ENCODE measurements at regions not wholly inside any gene's neighbourhood (a gene's known extent, or its start where the extent isn't known, plus 50 kb on each side); places are given as distances from the start of the nearest gene placed in this dataset.

DNA sequence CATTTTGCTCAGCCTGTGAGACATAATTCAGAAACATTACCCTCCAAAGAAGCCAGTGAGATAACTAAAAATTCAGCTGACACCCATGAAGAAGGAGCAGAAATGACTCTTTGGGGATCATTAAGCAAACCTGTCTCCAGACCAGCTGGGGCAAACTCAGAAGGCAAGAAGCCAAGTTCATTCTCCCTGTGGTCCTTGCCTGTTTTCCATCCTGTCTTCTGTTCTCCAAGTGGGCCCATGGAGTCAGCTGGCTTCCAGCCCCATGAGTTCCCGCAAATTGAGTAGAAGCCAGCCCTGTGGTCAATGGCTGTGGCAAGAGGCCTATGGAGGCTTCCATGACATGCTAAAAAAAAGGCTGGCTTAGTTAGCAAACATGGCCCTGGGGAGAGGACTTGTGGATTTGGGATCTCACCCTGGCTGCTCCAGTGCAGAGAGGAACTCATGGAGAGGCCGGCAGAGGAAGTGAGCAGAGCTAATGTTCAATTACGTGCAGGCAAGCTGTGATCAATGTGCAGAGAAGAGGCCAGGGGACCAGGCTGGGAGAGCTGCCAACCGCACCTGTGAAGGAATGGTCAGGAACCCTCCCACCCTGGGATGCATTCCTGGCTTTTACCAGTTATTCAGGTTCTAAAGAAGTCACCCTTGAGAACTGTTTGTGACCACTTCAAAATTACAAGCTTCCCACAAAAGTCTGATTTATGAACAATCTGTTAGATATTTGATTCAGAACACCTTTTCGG lies 229.1 kb downstream of the TSHZ3 start:
- DNase-seq, result no peak

DNA sequence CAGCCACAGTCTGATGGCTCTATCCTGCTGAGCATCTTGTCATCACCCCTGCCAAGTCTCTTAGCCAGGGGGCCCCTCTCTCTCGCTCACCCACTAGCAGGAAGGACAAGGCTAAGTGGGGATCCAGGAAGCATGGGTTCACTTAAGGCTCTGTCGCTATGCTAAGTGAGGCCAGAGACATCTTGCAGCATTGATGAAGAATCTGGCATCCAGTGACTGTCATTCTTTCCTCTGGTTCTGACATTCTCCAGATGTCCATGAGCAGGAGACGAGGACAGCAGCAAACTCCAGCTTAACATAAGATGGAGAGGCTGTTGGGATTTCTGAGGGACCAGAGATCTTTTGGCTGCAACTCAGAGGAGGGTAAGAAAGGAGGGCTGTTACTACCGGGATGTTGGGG lies 230.2 kb downstream of the TSHZ3 start:
- no peak for DNase-seq

DNA sequence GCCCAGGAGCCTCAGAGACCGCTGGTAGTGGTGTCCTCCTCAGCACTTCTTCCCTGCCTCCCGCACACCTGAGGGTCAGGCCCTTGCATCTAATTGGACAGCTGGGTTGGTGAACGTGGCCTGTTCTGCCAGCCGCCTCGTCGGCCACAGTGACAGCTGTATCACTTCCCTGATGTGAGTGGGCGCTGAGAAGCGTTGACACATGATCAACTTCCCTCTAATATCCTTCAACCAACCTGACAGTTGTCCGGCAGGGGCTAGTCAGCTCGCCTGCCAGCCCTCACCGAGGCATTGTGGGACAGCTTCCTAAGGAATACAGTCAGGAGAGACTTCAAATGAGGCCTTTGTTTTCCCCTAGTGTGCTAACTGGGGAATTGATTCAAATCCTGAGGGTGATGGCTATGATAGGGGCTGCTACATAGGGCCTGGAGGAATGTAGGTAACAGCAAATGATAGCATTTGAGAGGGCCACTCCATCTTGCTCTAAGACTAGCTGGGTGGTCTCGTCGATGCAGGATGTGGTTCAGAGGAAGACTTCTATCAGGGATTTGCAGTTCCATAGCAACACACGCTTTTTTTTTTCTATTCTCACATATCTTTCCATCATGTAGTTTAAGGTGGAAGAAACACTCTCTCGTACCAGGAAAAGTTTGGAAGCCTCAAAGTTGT lies 230.8 kb downstream of the TSHZ3 start:
- DNase-seq, result peak; percentile 70 to 81

DNA sequence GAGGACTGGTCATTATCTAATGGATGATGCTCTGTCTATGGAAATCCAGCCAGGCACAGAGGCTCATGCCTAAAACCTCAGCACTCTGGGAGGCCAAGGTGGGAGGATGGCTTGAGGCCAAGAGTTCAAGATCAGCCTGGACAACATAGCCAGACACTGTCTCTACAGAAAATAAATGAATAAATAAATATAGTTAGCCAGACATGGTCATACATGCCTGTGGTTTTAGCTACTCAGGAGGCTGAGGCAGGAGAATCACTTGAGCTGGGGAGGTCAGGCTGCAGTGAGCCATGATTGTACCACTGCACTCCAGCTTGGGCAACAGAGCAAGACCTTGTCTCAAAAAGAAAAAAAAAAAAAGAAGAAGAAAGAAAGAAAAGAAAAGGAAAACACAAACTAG lies 234.7 kb downstream of the TSHZ3 start:
- DNase-seq, result no peak

DNA sequence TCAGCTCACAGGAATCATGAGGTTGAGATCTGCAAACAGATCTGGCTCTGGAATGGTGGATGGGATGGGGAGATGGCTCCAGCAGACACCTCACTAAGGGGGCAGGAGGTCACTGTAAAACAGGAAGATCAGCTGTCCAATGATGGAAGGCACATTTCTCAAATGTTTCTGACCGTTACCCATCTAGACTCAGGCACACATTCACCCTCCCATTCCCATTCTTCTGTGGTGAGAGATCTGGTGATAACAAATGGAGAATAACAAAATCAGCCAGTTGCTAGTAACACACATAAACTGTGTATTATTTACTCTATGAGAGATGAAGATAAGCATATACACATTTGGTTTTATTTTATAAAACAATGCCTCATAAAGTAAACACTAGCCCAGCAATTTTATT lies 235.9 kb downstream of the TSHZ3 start:
- DNase-seq, result no peak

DNA sequence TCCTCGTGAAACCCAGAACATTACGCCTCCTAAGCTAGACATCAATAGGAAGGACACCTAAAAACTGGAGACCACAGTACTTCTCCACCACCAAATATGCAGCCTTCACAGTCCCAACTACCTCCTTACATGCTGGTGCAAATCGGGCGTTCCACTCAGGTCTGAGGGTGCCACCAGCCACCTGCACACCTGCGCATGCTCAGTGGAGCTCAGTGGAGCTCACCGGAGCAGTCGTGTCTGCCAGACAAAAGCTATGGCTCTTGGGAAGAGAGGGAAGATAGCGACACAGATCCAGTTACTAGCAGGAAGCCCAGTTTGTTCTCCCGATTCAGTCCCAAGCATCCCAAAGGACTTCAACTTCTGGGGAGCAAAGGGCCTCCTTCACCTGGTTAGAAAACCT lies 237.1 kb downstream of the TSHZ3 start:
- DNase-seq, result no peak

DNA sequence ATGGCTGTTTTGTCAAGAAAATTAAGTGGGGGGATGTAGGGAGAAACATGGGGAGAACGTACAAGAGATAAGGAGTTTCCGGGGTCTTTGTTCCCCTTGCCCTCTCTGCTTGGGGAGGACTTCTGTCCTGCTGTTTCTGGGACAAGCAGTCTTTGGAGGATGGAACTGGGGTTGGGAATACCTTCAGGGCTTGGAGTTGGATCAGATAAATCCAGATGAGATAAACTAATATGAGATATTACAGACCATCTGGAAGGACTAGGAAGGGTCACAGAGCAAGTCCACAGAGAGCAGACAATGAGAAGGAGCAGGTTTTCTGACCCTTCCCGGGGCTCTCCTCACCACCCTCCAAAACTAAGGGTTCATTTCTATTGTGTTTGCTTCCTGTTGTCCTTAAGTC lies 237.5 kb downstream of the TSHZ3 start:
- no peak for DNase-seq

DNA sequence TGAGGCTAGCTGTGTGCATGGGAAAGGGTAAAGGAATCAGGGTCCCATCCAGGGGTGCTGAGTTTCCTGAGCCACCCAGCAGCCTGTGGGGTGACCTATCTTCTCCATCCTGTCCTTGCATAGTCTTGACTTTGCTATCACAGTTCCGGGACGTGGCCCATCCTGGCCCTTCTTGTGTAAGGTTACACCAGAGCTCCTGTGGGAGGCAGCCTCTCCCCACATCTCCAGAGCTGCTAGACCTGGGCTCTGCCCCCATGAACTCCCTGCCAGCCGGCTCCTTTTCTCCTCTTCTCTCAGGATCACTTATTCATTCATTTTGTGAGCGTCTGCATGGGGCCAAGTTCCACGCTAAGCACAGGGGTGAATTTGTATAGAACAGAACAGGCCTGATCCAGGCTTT lies 238.9 kb downstream of the TSHZ3 start:
- DNase-seq, result peak in 1 of 2 donors; percentile 11

DNA sequence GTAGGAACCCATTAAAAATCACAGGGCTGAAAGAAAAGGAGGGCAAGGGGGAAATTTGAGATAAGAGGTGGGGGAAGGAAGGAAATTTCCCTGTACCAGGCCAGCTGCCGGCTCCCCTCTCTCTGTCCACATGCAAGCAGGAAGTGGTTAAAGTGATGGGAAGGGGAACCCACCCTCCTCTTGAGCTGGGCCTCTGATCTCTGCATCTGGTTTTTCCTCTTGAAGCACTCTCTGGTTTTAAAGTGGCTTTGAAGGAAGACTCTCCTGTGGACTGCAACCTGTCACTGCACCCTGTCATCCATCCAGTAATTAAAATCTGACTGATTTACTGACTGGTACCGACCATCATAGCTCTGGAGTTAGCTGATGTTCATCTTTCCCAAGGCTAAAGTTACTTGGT lies 239.6 kb downstream of the TSHZ3 start:
- DNase-seq, result peak in 1 of 2 donors; percentile 2

DNA sequence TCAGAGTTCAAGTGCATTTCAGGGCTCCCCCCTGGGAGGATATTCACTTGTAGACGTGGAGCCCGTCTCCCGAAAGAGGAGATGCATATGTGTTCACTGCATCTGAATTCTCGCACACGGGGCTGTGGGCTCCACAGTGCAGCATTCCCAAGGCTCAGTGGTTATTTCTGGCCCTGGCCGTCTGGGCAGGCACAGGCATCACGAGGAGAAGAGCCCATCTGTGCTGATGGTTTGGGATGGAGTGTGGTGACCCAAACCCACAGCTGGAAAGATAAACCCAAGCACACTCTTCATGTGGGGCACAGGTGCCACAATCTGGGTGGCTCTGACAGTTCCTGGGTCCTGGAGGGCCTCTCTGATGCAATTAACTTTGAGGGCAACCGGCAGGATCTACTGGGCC lies 242.1 kb downstream of the TSHZ3 start:
- no peak for DNase-seq

DNA sequence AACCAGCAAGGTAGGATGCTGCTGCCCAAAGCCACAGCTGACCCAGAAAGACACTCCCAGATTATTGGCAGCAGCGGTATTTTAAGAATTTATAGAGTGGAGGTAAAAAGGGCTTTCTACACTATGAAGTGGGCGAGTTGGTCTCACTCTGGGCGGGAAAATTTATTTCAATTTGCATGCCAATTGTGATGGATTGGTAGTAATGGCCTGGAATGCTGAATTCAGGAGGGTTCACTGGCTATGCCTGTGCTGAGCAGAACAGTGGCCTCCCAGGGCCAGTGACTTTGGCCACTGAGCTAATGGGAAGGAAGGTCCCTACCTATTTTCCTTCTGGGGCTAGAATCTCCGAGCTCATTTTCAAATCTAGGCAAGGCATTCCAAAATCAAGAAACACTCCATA lies 243.5 kb downstream of the TSHZ3 start:
- no peak for DNase-seq

DNA sequence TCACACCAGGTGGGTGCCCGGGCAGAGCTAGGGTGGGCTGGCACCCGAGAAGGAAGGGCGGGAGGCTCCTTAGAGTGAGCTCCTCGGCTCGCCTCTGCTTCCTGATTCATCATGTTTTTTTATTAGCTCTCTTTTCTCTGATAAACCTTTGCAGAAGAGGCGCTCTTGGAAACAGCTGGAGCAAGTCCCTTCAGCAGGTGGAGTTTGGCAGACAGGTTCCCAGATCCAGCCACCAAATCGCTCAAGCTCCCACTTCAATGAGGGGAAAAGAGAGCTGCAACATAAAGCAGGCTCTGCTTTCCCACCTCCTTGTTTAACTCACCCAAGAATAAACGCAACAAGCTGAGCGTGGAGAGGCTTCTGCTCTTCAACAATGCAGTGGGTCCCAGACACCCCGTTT lies 244.8 kb downstream of the TSHZ3 start:
- no peak for DNase-seq

DNA sequence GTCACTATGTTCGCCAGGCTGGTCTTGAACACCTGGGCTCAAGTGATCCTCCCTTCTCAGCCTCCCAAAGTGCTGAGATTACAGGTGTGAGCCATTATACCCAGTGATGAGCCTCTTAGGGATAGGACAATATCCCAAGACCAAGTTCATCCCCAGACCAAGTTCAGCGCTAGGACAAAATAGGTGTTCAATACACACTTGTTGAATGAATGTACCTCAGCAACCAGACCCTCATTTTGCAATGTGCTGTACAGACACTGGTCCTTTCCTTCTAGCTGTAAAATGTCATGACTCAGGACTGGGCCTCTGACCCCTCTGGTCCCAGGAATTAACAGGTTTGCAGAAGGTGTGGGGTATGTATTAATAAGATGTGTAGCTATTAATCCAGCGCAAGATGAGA lies 246.0 kb downstream of the TSHZ3 start:
- DNase-seq, result no peak

DNA sequence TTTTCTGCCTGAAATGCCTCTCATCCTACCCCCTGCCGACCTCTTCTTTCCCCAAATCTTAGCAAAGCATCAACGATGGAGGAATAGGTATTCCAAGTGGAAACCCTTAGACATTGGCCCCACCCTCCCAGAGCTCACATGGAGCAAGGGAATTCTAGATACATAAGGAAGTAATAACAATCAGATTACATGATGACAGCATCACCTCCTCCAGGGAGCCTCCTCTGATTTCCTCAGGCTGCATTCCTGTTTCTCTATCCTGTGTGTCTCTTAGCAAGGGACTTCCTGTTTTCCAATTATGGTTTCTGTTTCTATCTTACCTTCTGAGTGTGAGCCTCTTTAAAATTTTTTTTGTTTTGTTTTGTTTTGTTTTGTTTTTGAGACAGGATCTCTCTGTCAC lies 246.6 kb downstream of the TSHZ3 start:
- peak; percentile 23 to 28 for DNase-seq

DNA sequence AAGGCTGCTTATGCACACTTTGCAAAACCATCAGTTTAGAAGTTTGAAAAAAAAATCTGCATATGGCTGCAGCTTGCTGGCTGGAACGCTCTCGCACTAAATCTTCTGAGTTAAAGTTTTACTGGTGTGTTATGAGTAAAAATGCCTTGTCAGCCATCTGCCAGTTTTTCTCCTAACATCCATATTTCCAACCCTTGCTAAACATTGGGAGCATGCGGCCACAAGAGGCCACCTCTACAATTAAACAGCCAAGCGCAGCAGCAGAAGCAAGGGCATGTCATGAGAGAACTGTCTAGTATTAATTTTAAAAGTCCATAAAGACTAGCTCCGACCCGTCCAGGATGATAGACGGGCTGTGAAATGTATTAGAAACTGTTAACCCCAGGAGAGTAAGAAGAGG lies 248.3 kb downstream of the TSHZ3 start:
- DNase-seq, result no peak

DNA sequence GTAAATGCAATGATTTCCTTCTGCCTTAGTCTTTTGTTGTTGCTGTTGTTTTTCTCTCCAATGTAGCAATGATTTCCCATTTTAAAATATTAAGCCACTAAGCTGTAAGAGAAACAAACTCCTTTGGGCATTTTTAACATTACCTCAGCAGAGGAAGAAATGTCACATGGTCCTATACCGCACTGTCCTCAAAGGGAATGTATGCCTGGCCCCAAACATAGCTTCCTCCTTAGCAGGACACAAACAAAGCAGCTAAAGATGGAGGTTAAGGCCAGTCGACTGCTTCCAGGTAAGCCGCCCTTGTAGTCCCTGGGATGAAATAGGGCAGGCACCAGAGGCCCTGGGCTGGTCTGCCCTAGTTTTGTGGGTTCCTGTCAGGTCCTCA lies 249.0 kb downstream of the TSHZ3 start:
- DNase-seq, result peak; percentile 46 to 52

DNA sequence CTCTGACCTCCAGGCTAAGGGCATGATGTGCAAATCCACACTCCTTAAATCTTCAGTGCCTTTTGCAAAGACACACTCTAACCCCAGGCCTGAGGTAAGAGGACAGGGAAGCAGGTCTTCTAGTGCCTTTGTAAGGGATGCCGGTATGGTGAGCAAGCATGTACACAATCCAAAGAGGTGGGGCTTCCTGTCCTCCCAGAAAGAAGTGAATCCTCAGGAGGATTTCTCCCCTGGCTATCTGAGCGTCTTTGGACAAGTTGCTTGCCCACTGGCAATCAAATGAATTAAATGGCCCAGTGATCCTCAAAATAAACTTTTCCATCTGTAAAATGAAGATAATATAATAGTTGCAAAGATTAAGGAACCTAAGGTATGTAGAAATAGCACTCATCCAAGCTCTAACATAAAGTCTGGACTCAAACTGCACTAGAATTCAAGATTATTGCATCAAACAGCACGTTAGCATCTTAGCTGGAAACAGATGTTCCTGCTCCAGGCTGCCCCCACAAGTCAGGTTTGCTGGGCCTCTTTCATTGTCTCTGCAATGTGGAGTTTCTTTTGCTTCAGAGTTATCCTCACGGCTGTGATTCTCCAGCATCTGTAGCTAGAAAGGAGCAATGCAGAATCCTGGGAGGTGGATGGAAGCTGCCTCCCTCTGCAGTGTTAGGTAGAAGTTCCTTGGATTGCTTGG lies 249.6 kb downstream of the TSHZ3 start:
- no peak for DNase-seq

DNA sequence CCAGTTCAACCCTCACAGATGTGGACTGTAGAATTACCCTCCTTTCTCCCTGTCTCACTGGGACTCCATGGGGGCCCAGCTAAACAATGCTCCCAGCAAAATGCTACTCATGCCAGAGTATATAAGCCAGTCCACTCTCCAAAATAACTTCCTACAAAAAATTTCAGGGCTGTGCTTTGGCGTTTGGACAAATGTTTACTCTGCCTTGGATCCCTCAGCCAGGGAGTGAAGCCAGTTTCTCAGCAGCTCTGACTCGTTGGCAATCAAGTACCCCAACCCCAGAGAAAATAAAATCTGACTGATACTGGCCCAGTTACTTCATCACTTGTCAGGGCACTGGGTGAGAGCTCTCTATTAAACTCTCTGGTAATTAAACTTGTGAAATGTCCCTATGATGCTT lies 250.4 kb downstream of the TSHZ3 start:
- DNase-seq, result no peak

DNA sequence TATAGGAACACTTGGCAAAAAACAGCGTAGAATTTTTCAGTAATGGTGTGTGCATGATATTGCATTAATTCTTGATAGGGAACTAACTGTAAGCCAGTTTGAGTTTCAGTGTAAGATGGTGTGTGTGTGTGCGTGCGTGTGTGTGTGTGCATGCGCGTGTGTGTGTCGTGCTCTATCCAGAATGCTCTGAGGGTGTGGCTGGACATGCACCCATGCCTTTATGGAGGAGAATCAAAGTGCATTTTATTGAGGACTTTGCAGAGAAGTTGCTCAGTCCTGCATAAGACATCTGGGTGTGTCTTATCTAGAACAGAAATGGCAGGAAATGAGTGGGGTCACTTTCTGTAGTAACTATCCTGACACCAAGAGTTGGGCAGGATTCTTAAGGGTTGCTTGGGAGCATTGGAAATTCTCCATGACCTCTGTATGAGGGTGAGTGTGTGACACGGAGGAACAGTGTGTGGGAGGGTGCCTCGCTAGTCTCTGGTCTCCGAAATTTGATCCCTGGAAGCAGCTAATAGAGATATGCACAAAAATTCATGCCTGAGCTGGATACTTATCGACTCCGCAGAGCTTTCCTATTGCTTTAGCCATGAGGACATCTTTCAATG lies 252.2 kb downstream of the TSHZ3 start:
- no peak for DNase-seq

DNA sequence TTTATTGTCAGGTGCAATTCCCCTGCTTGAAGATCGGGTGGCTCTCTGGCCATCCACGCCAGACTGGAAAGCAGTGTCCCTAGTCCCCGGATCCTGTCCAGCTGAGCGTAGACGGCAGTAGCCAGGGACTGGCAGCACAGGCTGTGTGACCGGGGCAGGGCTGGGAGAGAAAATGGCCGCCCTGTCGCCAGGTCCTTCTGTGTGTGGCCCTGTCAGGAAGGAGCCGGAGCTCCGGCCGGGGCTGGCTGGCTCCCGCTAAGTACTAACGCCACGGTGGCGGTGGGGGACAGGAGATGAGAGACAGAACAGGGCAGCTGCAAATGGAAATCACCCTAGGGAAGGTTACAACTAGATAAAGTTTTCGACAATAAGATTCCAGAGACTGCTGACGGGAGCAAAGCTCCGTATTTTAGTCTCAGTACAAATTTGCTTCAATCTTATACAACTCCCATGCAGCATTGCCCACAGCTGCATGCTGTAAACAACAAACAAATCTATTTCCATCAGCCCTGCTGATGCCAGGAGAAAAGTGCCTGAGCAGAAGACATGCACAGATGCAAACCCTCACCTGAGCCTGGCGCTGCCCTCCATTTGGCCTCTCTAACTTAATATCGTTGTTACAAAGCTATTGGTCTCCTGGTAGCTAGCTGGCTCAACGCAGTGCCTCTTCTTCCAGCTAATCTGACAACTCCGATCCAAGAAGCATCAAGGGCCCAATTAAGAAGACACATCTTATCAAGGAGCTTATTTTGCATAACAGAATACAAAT lies 253.0 kb downstream of the TSHZ3 start:
- DNase-seq, result no peak

DNA sequence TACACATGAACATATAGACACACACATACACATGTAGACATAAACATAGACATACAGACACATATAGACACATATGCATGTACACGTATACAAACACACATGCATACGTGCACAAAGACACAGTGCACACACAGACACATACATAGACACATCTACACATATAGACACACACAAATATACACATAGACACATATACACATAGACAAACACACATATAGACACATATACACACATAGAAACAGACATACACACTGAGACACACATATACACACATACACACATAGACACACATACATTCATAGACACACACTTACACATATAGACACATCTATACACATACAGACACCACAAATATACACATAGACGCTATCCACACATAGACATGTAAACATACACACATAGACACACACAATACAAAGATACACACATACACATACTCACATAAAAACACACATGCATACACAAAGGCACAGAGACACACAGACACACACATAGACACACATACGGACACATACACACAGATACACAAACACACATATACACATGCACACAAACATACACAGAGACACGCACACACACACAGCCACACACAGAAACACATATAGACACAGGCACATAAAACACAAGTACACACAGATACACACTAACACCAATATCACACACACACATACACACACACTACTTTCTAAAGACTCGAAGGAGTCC lies 254.0 kb downstream of the TSHZ3 start:
- DNase-seq, result no peak

DNA sequence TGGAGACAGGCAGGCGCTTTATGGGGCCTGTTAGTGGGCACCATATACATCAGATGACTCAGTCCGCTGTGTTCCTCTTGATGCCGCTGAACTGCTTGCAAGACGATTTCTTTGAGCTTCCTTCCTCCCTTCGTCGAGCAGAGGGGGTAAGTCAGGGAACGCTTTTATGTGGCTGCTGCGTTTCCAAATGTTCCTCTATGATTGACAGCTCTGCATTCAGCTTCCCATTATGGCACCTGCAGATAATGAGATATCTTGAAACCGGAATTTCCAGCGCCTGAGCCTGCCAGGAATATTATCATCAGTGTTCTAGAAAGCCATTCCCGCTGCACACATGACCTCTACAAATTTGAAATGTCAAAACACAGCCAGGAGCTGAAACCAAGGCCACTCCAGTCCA lies 257.0 kb downstream of the TSHZ3 start:
- peak; percentile 52 to 72 for DNase-seq
